ENCODE measurements at regions not wholly inside any gene's neighbourhood (a gene's known extent, or its start where the extent isn't known, plus 50 kb on each side); places are given as distances from the start of the nearest gene placed in this dataset.

DNA sequence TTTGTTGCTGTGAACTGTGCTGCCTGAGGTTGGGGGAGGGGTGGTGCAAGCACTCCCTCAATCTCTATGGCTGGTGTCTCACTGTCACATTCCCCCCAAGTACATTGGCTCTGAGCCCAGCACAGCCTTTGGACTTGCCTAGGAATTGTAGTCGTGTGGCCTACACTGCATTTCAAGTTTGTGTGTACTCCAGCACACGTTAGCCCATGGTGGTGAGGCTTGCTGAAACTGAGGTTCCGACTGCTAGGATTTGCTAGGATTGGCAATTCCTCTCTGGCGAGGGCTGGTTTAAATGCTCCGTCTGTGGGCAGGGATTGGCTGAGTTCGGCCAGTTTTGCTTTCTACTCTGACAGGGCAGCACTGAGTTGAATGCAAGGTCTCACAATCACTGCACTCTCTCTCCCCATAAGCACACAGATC, 121.7 kb upstream of the CXXC4 start:
- TF ChIP-seq, protein P1, sequence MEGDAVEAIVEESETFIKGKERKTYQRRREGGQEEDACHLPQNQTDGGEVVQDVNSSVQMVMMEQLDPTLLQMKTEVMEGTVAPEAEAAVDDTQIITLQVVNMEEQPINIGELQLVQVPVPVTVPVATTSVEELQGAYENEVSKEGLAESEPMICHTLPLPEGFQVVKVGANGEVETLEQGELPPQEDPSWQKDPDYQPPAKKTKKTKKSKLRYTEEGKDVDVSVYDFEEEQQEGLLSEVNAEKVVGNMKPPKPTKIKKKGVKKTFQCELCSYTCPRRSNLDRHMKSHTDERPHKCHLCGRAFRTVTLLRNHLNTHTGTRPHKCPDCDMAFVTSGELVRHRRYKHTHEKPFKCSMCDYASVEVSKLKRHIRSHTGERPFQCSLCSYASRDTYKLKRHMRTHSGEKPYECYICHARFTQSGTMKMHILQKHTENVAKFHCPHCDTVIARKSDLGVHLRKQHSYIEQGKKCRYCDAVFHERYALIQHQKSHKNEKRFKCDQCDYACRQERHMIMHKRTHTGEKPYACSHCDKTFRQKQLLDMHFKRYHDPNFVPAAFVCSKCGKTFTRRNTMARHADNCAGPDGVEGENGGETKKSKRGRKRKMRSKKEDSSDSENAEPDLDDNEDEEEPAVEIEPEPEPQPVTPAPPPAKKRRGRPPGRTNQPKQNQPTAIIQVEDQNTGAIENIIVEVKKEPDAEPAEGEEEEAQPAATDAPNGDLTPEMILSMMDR (IDR thresholded peaks at IDR 0.05; ENCODE audit: low read depth, low read length, missing control alignments): no peak
- no peak for DNase-seq (ENCODE audit: extremely low read depth, low read depth)
- no peak overlapping the region for H3K4me3 ChIP-seq (replicated peaks; ENCODE audit: low read depth, low read length)

DNA sequence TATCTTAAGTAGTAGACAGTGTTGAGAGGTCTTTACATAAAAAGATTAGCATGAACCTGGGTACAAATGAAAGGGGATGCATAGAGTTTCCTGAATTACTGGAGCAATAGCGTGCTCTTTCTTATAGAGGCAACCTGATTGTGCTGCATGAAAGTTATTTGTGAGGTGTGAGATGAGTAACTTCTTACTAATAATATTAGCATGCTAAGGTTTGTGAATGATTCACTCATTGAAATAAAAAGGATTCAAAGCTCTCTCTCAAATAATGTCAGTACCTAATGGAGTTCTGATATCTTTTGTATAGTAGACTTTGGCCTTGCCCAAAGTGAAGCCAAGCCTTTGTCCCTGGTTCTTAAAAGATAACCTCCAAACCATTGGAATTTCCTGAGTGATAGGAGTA, 131.0 kb upstream of the CXXC4 start:
- H3K4me3 ChIP-seq (replicated peaks; ENCODE audit: low read depth, low read length): no peak overlapping the region
- TF ChIP-seq, protein P1 (IDR thresholded peaks at IDR 0.05; ENCODE audit: low read depth, low read length, missing control alignments): no peak
- no peak for DNase-seq (ENCODE audit: extremely low read depth, low read depth)

GRCh38 chr4:104629601-104630000, 134.9 kb upstream of the CXXC4 start:
- TF ChIP-seq, protein P1 (IDR thresholded peaks at IDR 0.05; ENCODE audit: low read depth, low read length, missing control alignments): no peak
- no peak for DNase-seq (ENCODE audit: extremely low read depth, low read depth)
- no peak overlapping the region for H3K4me3 ChIP-seq (replicated peaks; ENCODE audit: low read depth, low read length)

DNA sequence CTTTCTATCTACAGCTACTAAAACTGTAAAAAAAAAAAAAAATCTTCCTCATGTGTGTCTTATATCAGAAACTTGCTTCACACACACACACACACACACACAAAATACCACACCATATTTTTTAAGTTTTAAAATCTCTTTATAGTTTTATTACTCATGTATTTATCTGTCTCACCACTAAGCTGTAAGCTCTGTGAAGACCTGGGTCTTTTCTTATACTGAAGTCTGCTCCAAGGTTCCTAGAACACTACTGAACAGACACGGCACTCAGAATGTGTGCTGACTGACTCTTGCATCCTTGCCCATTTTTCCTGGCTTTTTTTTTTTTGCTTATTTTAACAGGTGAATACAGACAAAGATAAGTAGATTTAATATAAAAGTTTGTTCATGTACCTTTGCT, 135.6 kb upstream of the CXXC4 start:
- no peak overlapping the region for H3K4me3 ChIP-seq (replicated peaks; ENCODE audit: low read depth, low read length)
- DNase-seq (ENCODE audit: extremely low read depth, low read depth): no peak
- TF ChIP-seq, protein P1 (IDR thresholded peaks at IDR 0.05; ENCODE audit: low read depth, low read length, missing control alignments): no peak

- TF ChIP-seq, protein P1 (IDR thresholded peaks at IDR 0.05; ENCODE audit: low read depth, low read length, missing control alignments): no peak
- DNase-seq (ENCODE audit: extremely low read depth, low read depth): no peak
- no peak overlapping the region for H3K4me3 ChIP-seq (replicated peaks; ENCODE audit: low read depth, low read length)
These were observed 136.3 kb upstream of the CXXC4 start for GRCh38 chr4:104631000-104631399.

DNA sequence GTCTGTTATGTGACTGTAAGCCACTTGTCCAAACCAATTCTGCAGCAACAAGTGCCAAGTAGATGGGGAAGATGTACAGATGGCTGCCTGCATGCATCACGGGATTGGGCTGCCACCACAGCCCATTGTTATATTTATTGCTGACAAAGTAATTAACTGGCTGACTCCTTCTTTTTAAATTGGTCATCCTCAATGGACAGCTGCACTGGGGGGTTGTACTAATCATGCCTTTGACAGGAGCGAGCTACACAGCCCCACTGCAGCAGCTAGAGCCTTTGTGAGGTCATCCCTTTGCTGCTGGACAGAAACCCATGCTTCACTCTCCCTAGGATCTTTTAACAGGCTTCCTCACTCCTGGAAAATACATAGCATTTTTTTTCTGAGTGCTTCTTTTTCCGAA, 146.7 kb upstream of the CXXC4 start:
- TF ChIP-seq, protein P1 (IDR thresholded peaks at IDR 0.05; ENCODE audit: low read depth, low read length, missing control alignments): no peak
- H3K4me3 ChIP-seq (replicated peaks; ENCODE audit: low read depth, low read length): no peak overlapping the region
- no peak for DNase-seq (ENCODE audit: extremely low read depth, low read depth)

DNA sequence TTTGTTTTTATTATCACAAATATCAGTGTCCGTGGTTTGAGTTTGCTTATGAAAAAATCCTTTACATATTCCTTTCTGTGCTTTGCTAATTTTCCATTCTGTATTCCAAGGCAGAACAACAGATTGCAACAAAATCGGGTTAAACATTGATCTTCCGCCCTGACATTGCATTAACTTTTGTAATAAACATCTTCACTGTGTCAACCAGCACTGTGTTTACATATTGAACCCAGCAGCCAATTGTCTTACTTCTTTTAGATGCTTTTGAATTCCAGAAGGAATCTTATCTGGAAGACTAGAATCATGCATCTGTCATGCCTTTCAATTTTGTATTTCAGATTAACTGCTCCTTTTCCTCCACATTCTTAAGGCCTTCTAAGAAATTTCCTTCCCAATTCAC, 147.8 kb upstream of the CXXC4 start:
- TF ChIP-seq, protein P1 (IDR thresholded peaks at IDR 0.05; ENCODE audit: low read depth, low read length, missing control alignments): no peak
- H3K4me3 ChIP-seq (replicated peaks; ENCODE audit: low read depth, low read length): no peak overlapping the region
- no peak for DNase-seq (ENCODE audit: extremely low read depth, low read depth)
